Gastroesophageal sphincter (tissue), 3 donors: ENCODE measurements at regions not wholly inside any gene's neighbourhood (a gene's known extent, or its start where the extent isn't known, plus 50 kb on each side); places are given as distances from the start of the nearest gene placed in this dataset.

Experiments
- CTCF ChIP-seq, 4 experiments: fragments of 200-600 bp in 2 of 4; fragments of 450-650 bp in 2 of 4; sonication (generic) in 1 of 4; IDR thresholded peaks; one replicate each; pipeline ENCODE4 v1.5.1; 2017 to 2019; ENCODE audit warnings: antibody characterized with exemption in 4 of 4, mild to moderate bottlenecking in 2 of 4, moderate library complexity in 2 of 4
- EP300 ChIP-seq: sonication (generic); formaldehyde crosslinking; IDR thresholded peaks from one replicate; pipeline ENCODE4 v1.6.1; 2017; ENCODE audit warnings: antibody characterized with exemption, mild to moderate bottlenecking
- POLR2A ChIP-seq, 2 donors: fragments of 450-650 bp; IDR thresholded peaks; one replicate each; pipeline ENCODE4 v1.6.1; 2017; ENCODE audit warnings: antibody characterized with exemption in 2 of 2, mild to moderate bottlenecking in 2 of 2, moderate library complexity in 1 of 2
- POLR2AphosphoS5 ChIP-seq: sonication (generic); formaldehyde crosslinking; IDR thresholded peaks from one replicate; pipeline ENCODE4 v1.6.1; 2017; ENCODE audit warnings: antibody characterized with exemption

- no peak for TF ChIP-seq POLR2A (IDR thresholded peaks at IDR 0.05)
- TF ChIP-seq CTCF (IDR thresholded peaks at IDR 0.05) = no peak
- TF ChIP-seq EP300 = no peak
- TF ChIP-seq POLR2AphosphoS5 = no peak
These were observed 286.5 kb upstream of the ERCC4 start for GRCh38 chr16:13633391-13633861.
